Karpas-422 (cell line): ENCODE measurements at regions not wholly inside any gene's neighbourhood (a gene's known extent, or its start where the extent isn't known, plus 50 kb on each side); places are given as distances from the start of the nearest gene placed in this dataset.

Experiments
- DNase-seq: peaks from one replicate; pipeline ENCODE4 v3.0.0-alpha.2; 2015
- H2AFZ ChIP-seq: fragments of 200-600 bp; sonication (generic); 2 replicates; pipeline ENCODE4 v1.6.1; 2014; ENCODE audit warnings: antibody characterized with exemption, low read length, mixed read lengths
- H3K27ac ChIP-seq: fragments of 200-600 bp; sonication (generic); 2 replicates; pipeline ENCODE4 v1.5.1; 2014; ENCODE audit warnings: mild to moderate bottlenecking, low read length, moderate library complexity
- H3K27me3 ChIP-seq: fragments of 200-600 bp; sonication (generic); 2 replicates; pipeline ENCODE4 v1.6.1; 2014; ENCODE audit warnings: low read length, mixed read lengths
- H3K36me3 ChIP-seq: fragments of 200-600 bp; sonication (generic); 2 replicates; pipeline ENCODE4 v1.6.1; 2014; ENCODE audit warnings: low read length, mixed read lengths; ENCODE audit not compliant: insufficient read depth
- H3K4me1 ChIP-seq: fragments of 200-600 bp; sonication (generic); 2 replicates; pipeline ENCODE4 v1.6.1; 2014; ENCODE audit warnings: mild to moderate bottlenecking, low read length, mixed read lengths
- H3K4me2 ChIP-seq: fragments of 200-600 bp; sonication (generic); 2 replicates; pipeline ENCODE4 v1.6.1; 2014; ENCODE audit warnings: low read length, low read depth, mild to moderate bottlenecking; ENCODE audit not compliant: poor library complexity, severe bottlenecking
- H3K4me3 ChIP-seq: fragments of 200-600 bp; sonication (generic); 2 replicates; pipeline ENCODE4 v1.5.1; 2014; ENCODE audit warnings: mild to moderate bottlenecking, antibody characterized with exemption, low read length, mixed read lengths
- H3K79me2 ChIP-seq: fragments of 200-600 bp; sonication (generic); 2 replicates; pipeline ENCODE4 v1.6.1; 2014; ENCODE audit warnings: mild to moderate bottlenecking, low read length, mixed read lengths
- H3K9ac ChIP-seq: fragments of 200-600 bp; sonication (generic); 2 replicates; pipeline ENCODE4 v1.6.0; 2014; ENCODE audit warnings: low read length
- H3K9me2 ChIP-seq: fragments of 200-600 bp; sonication (generic), shearing (Covaris generic); replicated peaks from 2 replicates; pipeline ENCODE4 v1.6.0; 2014; ENCODE audit warnings: mild to moderate bottlenecking, low read length, moderate library complexity; ENCODE audit not compliant: insufficient read depth
- H3K9me3 ChIP-seq: fragments of 300-700, 200-600 bp; sonication (generic); 2 replicates; pipeline ENCODE4 v1.6.1; 2014; ENCODE audit warnings: low read length, mixed read lengths
- H4K20me1 ChIP-seq: fragments of 200-600 bp; sonication (generic); 2 replicates; pipeline ENCODE4 v1.6.1; 2014; ENCODE audit warnings: mild to moderate bottlenecking, antibody characterized with exemption, low read length, low read depth; ENCODE audit not compliant: insufficient read depth

- Histone ChIP-seq H3K4me1 (no peaks in the 10 kb centered on the region), H4K20me1 (no peaks in the 10 kb centered on the region), H3K27me3 (no peaks in the 10 kb centered on the region), H3K9me3 (peaks cover 12% of the 10 kb centered on the region; the same call in 1 of the 2 replicates), H3K9ac (no peak overlapping the region), H3K4me2 (no peak overlapping the region), H3K36me3 (no peaks in the 10 kb centered on the region), H3K9me2 (no peaks in the 10 kb centered on the region), H3K27ac (no peak overlapping the region), H3K4me3 (no peak overlapping the region), H2AFZ (no peak overlapping the region), H3K79me2 (no peaks in the 10 kb centered on the region)
- no peak for DNase-seq
These were observed 215.5 kb upstream of the VSTM2A start for GRCh38 chr7:54326592-54327167.

GRCh38 chr7:54330216-54330800 lies 211.9 kb upstream of the VSTM2A start:
- no peak overlapping the region for H3K27ac ChIP-seq
- no peaks in the 10 kb centered on the region for H3K27me3 ChIP-seq
- H3K9me3 ChIP-seq: peaks cover 12% of the 10 kb centered on the region; the same call in 1 of the 2 replicates
- no peak overlapping the region for H2AFZ ChIP-seq
- H3K79me2 ChIP-seq: no peaks in the 10 kb centered on the region
- no peaks in the 10 kb centered on the region for H3K36me3 ChIP-seq
- no peaks in the 10 kb centered on the region for H3K9me2 ChIP-seq
- H3K9ac ChIP-seq: no peak overlapping the region
- no peak overlapping the region for H3K4me2 ChIP-seq
- H4K20me1 ChIP-seq: no peaks in the 10 kb centered on the region
- DNase-seq: no peak
- H3K4me3 ChIP-seq: no peak overlapping the region
- H3K4me1 ChIP-seq: no peaks in the 10 kb centered on the region

GRCh38 chr7:54331311-54331710 lies 210.9 kb upstream of the VSTM2A start:
- Histone ChIP-seq H3K79me2 (no peaks in the 10 kb centered on the region), H3K9ac (no peak overlapping the region), H3K4me2 (no peak overlapping the region), H3K4me3 (no peak overlapping the region), H3K9me3 (peaks cover 8% of the 10 kb centered on the region; the same call in 1 of the 2 replicates), H3K27me3 (no peaks in the 10 kb centered on the region), H4K20me1 (no peaks in the 10 kb centered on the region), H2AFZ (no peak overlapping the region), H3K9me2 (no peaks in the 10 kb centered on the region), H3K4me1 (no peaks in the 10 kb centered on the region), H3K36me3 (no peaks in the 10 kb centered on the region), H3K27ac (no peak overlapping the region)
- DNase-seq: no peak

GRCh38 chr7:54332301-54332700 lies 209.9 kb upstream of the VSTM2A start:
- no peak overlapping the region for H3K4me2 ChIP-seq
- no peaks in the 10 kb centered on the region for H4K20me1 ChIP-seq
- H3K27me3 ChIP-seq: no peaks in the 10 kb centered on the region
- H3K4me1 ChIP-seq: no peaks in the 10 kb centered on the region
- DNase-seq: no peak
- no peak overlapping the region for H3K4me3 ChIP-seq
- no peaks in the 10 kb centered on the region for H3K9me2 ChIP-seq
- no peak overlapping the region for H3K9ac ChIP-seq
- H3K36me3 ChIP-seq: no peaks in the 10 kb centered on the region
- H3K27ac ChIP-seq: no peak overlapping the region
- no peaks in the 10 kb centered on the region for H3K79me2 ChIP-seq
- H2AFZ ChIP-seq: no peak overlapping the region
- H3K9me3 ChIP-seq: peaks cover under 1% of the 10 kb centered on the region; the same call in 1 of the 2 replicates

GRCh38 chr7:54333952-54334351 lies 208.2 kb upstream of the VSTM2A start:
- Histone ChIP-seq H3K4me2 (no peak overlapping the region), H3K9ac (no peak overlapping the region), H3K36me3 (no peaks in the 10 kb centered on the region), H3K27me3 (no peaks in the 10 kb centered on the region), H3K4me1 (no peaks in the 10 kb centered on the region), H3K4me3 (no peak overlapping the region), H3K27ac (no peak overlapping the region), H2AFZ (no peak overlapping the region), H3K79me2 (no peaks in the 10 kb centered on the region), H3K9me2 (no peaks in the 10 kb centered on the region), H4K20me1 (no peaks in the 10 kb centered on the region), H3K9me3 (no peaks in the 10 kb centered on the region; the same call in 1 of the 2 replicates)
- no peak for DNase-seq

- H3K4me1 ChIP-seq: no peaks in the 10 kb centered on the region
- no peaks in the 10 kb centered on the region for H3K9me2 ChIP-seq
These were observed 205.4 kb upstream of the VSTM2A start for GRCh38 chr7:54336800-54337199.

GRCh38 chr7:54337466-54337865 lies 204.7 kb upstream of the VSTM2A start:
- Histone ChIP-seq H3K27ac (no peak overlapping the region), H3K9me3 (no peaks in the 10 kb centered on the region; the same call in 1 of the 2 replicates)

More at GRCh38 chr7:54336800-54337199, 205.4 kb upstream of the VSTM2A start:
- no peaks in the 10 kb centered on the region for H3K79me2 ChIP-seq
- no peaks in the 10 kb centered on the region for H4K20me1 ChIP-seq
- H3K36me3 ChIP-seq: no peaks in the 10 kb centered on the region
- H3K9me3 ChIP-seq: no peaks in the 10 kb centered on the region; the same call in 1 of the 2 replicates
- no peak overlapping the region for H3K4me2 ChIP-seq
- no peak for DNase-seq
- no peak overlapping the region for H2AFZ ChIP-seq
- no peaks in the 10 kb centered on the region for H3K27me3 ChIP-seq
- H3K4me3 ChIP-seq: no peak overlapping the region
- no peak overlapping the region for H3K27ac ChIP-seq
- no peak overlapping the region for H3K9ac ChIP-seq

GRCh38 chr7:54338319-54338718 lies 203.9 kb upstream of the VSTM2A start:
- Histone ChIP-seq H2AFZ (no peak overlapping the region), H4K20me1 (no peaks in the 10 kb centered on the region), H3K9ac (no peak overlapping the region), H3K79me2 (no peaks in the 10 kb centered on the region), H3K27me3 (no peaks in the 10 kb centered on the region), H3K4me2 (no peak overlapping the region), H3K4me1 (no peaks in the 10 kb centered on the region), H3K9me3 (no peaks in the 10 kb centered on the region; the same call in 1 of the 2 replicates), H3K36me3 (no peaks in the 10 kb centered on the region), H3K9me2 (no peaks in the 10 kb centered on the region), H3K4me3 (no peak overlapping the region), H3K27ac (no peak overlapping the region)
- DNase-seq: no peak

More at GRCh38 chr7:54337466-54337865, 204.7 kb upstream of the VSTM2A start:
- no peak for DNase-seq
- Histone ChIP-seq H3K9me2 (no peaks in the 10 kb centered on the region), H3K79me2 (no peaks in the 10 kb centered on the region), H4K20me1 (no peaks in the 10 kb centered on the region), H3K4me2 (no peak overlapping the region), H3K36me3 (no peaks in the 10 kb centered on the region), H3K4me3 (no peak overlapping the region), H3K4me1 (no peaks in the 10 kb centered on the region), H2AFZ (no peak overlapping the region), H3K27me3 (no peaks in the 10 kb centered on the region), H3K9ac (no peak overlapping the region)
